ENCODE measurements at regions not wholly inside any gene's neighbourhood (a gene's known extent, or its start where the extent isn't known, plus 50 kb on each side); places are given as distances from the start of the nearest gene placed in this dataset.

DNA sequence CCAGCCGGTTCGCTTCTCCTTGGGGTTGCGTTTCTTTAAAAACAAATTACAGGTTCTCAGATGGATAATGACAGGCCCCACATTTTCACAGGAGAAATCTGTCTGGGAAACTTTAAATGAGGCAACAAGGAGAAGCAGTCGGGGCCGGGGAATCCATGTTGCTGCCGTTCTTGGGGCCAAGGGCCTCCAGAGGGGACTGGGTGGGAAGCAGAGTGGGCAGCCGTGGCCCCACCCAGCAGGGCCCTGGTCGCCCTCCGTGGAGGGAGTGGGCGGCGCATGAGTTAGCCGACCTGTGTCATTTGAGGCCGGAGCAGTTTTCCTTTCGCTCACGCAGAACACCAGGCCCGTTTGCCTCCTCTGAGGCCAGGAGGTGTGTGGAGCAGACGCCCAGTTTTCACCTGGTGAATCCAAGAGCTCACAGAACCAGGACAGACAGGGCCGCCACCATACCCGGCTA is 207.7 kb upstream of the CIBAR2 start:
- DNase-seq (ENCODE audit: insufficient read length, low spot score) (no peak), FAIRE-seq (no peak)

DNA sequence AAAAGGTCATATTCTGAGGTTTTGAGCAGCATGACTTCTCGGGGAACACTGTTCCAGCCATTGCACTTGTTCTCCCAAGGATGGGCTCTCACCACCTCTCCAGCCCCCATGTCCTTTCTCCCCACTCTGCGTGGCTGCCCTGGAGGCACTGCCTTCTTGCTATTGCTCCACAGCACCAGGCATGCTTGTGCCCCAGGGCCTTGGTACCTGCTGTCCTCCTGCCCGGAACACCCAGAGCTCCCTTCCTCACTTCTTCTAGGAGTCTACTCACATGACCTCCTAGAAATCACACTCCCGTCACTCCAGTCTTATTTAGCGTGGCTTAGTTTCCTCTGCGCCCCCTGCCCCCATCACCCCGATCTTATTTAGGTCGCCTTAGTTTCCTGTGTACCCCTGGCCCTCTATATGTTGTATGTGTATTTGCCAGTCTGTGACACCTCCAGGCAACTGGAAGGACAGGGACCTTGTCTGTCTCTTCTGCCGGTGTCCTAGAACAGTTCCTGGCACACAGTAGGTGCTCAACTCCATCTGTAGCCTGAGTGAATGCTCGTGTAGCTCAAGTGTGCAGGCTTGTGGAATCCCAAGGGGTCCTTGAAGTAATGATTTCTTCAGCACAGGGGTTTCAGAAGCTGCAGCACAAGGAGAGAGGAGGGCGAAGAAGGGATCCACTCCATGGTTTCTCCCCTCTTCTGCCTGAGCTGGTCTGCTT is 208.6 kb upstream of the CIBAR2 start:
- FAIRE-seq (no peak), DNase-seq (ENCODE audit: insufficient read length, low spot score) (no peak)

DNA sequence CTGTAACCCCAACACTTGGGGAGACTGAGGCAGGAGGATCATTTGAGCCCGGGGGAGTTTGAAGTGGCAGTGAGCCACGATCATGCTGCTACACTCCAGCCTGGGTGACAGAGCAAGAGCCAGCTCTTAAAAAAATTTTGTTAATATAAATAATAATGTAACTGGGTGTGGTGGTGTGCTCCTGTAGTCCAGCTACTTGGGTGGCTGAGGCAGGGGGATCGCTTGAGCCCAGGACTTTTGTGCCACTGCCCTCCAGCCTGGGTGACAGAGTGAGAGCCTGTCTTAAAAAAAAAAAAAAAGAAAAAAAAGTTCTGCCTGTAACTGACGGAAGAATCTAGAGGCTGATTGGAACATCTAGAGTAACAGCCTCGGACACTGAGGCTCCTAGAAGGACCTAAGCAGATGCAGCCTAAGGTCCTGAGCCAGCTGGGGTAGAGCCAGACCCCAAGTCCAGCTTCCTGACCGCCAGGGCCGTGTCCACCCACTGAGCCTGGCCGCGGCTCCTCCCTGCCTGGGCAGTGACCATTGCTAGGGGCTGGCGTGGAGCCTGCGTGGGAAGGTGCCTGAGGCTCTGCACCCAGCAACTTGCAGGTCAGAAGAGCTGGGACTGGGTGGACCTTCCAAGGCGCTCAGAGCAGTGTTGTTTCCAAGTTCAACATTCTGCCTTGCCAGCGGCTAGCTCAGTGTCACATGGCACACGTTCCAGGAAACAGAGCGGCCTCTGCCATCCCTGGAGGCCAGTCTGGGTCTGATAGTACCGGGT is 209.4 kb upstream of the CIBAR2 start:
- no peak for DNase-seq (ENCODE audit: insufficient read length, low spot score)
- no peak for FAIRE-seq

DNA sequence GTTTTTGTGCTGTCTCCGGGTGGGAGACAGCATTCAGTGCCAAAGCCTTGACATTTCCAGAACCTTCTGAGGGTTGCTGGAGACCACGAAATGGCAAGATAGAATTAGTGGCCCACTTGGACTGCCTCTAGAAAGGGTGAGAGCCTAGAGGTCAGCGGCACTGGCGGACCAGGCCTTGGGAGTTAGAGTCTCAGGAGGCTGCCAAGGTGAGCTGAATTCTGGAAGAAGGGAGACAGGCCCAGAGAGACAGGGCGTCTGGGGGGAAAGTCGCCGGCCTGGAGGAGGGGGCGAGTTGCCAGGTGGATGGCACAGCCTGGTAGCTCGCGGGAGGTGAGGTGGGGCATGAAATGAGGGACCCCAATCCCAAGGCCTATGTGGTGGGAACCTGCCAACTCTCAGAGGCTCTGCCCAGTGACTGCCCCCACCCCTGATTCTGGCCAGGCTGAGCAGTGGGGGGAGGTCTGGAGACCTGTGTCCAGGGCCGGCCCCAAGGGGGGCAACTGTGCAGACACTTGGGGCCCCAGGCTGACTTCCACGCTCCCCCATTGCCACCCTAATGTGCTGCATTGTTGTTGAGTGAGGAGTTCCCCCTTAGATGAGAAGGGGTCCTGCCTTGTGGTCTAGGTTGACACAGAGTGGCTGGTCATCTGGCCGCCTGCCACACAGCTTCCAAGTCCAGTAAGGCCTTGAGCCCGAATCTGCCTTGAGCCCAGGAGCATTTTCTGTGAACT is 211.1 kb upstream of the CIBAR2 start:
- no peak for DNase-seq (ENCODE audit: insufficient read length, low spot score)
- FAIRE-seq, result peak; percentile 60

DNA sequence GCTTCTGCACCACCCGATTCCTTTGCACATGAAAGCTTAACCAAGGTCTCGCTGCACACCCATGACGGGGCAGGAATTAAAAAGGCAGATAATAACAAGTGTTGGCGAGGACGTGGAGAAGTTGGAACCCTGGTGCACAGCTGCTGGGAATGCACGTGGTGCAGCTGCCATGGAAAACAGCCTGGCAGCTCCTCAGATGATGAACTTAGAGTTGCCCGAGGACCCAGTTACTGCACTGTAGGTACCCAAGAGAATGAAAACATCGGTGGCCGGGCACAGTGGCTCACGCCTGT is 211.6 kb upstream of the CIBAR2 start:
- DNase-seq (ENCODE audit: insufficient read length, low spot score), result no peak
- FAIRE-seq, result no peak

DNA sequence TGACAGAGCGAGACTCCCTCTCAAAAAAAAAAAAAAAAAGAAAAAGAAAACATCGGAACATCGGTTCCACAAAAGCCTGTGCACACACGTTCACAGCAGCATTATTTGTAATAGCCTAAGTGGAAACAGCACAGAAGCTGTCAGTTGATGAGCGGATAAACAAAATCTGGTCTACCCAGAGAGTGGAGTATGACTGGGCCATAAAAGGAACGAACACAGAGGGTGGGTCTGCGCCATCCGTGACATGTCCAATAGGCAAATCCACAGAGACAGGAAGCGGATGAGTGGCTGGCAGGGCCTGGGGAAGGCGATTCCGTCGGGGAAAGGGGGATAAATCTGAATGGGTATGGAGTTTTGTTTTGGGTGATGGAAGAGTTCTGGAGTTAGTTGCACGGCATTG is 212.2 kb upstream of the CIBAR2 start:
- FAIRE-seq (no peak), DNase-seq (ENCODE audit: insufficient read length, low spot score) (no peak)

DNA sequence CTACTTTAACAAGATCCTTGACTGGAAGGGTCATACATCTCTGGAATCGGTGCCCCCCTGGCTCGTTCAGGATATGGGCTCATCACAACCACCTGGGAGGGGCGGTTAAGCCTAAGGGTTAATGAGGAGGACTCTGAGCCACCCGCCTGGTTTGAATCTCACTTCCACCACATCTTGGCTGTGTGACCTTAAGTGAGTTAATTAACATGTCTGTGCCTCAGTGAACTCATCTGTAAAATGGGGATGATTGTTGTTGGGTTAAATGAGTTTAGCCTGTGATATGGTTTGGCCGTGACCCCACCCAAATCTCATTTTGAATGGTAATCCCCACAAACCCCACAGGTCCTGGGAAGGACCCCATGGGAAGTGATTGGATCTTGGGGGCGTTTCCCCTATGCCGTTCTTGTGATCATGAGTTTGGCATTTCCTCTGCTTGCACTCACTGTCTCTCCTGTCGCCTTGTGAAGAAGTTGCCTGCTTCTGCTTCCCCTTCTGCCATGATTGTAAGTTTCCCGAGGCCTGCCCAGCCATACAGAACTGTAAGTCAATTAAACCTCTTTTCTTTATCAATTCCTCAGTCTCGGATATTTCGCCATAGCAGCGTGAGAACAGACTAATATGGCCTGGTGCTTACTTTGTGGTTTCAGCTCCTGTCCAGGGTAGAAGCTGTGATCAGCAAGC is 214.0 kb upstream of the CIBAR2 start:
- DNase-seq (ENCODE audit: insufficient read length, low spot score), result no peak

DNA sequence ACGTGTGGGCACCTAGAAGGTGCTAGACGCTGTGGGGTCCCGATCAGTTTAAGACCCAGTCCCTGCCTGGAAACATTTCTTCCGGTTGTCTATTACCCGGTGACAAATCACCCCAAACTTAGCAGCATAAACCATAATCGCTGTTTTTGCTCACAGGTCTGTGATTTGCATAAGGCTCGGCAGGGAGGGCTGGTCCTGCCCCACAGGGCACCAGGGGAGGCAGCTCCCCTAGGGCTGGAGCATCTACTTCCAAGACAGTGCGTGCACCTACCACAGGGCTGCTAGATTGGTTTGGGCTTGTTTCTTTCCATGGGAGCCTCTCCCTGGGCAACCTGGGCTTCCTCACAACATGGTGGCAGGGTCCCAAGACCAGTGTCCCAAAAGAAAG is 214.5 kb upstream of the CIBAR2 start:
- DNase-seq (ENCODE audit: insufficient read length, low spot score) (no peak), FAIRE-seq (no peak)

More for the DNA sequence above, 214.0 kb upstream of the CIBAR2 start:
- FAIRE-seq, result peak; percentile 52

DNA sequence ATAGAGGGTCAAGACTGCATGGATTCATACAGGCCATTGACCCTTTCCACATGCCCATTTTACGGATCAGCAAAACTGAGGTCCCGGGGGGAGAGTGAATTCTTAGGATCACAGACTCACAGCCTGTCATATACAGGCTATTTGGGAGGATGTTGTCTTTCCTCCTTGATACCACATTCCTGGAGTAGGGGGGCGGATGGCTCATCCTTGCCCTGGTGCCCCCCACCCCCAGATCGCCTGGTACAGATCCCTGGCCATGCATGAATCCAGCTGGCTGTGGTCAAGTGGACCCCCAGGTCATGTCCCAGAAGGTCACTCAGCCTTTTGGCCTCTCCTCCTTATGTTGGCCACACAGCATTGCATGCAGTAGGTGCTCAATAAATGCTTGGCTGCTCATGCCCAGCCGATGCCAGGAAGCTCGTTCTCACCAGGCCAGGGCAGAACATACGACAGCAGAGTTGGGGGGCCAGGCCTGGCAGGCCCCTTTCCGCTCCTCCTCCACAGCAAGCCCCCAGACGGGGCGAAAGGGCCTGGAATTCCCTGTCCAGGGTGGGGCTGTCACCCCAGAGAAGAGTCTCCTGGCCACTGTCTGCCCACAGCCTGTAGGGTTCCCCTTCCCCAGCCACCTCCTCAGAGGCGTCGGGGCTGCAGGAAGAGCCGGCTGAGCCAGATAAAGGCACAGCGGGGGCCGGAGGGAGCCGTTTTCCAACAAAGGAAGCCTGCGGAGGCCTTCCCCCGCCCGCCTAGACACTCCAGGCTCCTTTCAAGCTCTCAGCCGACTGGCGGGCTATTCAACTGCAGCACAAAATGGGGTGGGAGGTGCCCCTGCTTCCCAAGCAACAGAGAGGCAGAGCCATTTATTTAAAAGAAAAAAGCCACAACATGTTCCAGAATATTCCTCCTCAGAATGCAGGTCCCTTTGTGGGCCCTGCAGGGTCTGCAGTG is 215.7 kb upstream of the CIBAR2 start:
- DNase-seq (ENCODE audit: insufficient read length, low spot score), result no peak
- FAIRE-seq, result peak; percentile 36

DNA sequence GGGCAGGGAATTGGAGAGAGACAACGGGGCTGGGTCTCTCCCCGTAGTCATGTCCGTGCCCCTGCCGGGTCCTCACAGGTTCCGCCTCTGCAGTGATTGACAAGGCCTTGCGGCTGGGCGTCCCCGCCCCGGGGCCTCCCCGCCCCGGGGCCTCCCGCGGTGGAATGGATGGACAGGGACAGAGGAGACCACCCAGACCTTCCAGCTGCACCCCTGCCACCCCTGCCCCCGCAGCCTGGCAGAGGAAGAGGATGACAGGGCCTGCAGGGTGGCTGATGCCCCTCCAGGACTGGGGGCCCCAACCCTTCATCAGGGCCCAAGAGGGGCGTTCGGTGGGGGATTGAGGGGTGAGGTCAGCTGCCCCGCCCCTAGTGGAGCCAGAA is 216.4 kb upstream of the CIBAR2 start:
- DNase-seq (ENCODE audit: insufficient read length, low spot score), result no peak
- FAIRE-seq, result no peak

DNA sequence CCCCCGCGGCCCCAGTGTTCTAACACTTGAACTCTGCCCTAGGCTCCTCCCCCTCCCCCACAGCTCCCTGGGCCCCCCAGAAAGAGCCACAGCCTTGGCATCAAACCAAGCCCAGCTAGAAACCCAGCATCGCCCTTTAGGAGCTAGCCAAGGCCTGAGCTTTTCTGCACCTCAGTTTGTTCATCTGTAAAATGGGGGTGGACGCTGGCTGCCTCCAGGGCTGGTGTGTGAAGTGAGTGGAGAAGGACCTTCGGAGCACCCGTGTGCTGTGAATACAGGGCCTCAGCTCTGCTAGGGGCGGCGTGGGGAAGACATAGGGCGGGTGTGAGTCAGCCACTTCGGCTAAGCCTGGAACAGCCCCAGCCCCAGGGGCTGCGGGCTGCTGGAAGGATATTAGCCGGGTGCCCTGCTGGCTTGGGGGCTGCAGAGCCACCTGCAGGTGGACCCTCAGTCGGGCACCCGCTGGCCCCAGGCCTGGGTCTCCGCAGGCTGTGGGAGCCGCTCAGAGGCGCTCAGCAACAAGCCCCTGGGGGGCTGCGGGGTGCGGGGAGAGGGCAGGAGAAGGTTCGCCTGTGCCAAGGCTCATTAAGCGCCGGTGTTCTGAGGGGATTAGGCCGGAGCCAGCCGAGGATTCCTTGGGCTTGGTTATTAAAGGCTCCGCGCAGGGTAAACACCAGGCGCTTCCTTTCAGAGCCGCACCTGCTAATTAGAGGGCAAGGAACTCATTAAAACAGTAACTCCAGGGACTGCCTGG is 217.0 kb upstream of the CIBAR2 start:
- FAIRE-seq (peak; percentile 9), DNase-seq (ENCODE audit: insufficient read length, low spot score) (no peak)

DNA sequence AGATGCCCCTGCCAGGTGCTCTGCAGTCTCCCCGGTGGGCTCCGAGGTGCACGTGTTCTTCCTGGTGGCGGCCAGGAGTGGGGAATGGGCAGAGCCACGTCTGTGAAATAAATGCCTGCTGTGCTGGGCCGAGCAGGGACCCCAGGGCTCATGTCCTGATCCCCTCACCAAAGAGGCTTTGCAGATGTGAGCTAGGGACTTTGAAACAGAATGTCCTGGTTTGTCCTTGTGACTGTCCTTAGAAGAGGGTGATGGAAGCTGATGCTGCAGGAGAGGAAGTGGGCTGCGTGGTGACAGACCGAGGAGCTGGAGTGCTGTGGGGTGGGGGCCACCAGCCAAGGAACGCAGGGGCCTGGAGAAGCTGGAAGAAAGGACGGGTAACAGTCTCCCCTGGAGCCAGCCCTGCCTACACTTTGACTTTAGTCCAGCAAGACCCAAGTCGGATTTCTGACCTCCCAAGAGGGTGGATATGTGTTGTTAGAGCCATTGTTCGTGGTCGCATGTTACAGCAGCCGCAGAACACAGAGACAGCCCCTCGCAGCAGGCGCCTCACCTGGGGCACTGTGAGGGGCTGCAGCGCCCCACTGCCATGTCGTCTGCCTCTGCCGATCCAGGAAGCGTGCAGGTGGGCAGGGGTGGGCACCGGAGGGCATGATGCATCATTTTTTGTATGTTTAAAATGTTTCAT is 217.9 kb upstream of the CIBAR2 start:
- FAIRE-seq, result peak; percentile 26
- no peak for DNase-seq (ENCODE audit: insufficient read length, low spot score)

DNA sequence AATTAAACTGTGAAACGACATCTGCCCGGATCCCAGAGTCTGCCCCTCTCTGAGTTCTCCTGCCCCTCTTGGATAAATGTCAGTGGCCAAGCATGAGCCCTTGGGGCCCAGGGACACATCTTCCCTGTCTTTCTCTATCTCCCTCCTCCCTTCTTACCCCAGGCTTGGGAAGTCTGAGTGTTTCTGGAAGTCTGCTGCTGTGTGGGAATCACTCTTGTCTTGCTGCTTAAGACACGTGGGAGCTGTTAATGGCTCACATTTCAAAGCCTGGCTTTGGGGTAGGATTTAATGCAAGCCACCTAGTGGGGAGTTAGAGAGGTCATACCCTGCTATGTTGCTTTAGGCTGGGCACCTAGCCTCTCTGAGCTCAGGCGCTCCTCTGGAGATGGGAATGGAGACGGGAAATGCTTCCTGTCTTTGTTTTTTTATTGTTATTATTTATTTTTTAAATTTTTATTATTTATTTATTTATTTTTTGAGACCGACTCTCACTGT is 218.5 kb upstream of the CIBAR2 start:
- FAIRE-seq (no peak), DNase-seq (ENCODE audit: insufficient read length, low spot score) (peak; percentile 81)

DNA sequence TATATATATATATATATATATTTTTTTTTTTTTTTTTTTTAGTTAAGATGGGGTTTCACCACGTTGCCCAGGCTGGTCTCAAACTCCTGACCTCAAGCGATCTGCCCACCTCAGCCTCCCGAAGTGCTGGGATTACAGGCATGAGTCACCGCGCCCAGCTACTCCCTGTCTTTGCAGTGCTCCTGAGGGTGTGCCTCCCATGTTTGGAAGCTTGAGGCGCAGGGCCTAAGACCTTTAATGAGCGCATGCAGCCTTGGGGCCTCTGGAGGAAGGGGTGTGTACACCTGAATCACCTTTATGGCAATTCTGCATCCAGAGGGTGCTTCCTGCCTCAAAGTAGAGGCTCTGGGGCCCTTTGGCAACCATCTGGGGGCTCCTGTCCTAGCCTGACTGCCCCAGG is 219.4 kb upstream of the CIBAR2 start:
- no peak for DNase-seq (ENCODE audit: insufficient read length, low spot score)
- FAIRE-seq, result no peak

DNA sequence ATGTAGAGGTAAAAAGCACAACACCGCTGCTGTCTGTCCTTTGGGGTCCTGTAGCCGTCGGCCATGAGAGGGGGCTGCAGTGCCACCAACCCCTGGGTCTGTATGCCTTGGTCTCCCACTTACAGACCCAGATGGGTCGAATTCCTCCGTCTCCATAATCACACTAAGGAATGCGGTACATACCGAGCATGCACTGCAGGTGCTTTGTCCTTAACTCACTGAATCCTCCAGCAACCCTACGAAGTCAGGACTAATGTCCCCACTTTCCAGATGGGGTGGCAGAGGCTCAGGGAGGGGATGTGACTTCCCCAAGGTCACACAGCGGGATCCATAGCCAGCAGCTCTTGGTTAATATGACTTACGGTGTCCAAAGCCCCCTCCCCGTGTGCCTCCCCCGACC is 219.9 kb upstream of the CIBAR2 start:
- no peak for FAIRE-seq
- no peak for DNase-seq (ENCODE audit: insufficient read length, low spot score)

DNA sequence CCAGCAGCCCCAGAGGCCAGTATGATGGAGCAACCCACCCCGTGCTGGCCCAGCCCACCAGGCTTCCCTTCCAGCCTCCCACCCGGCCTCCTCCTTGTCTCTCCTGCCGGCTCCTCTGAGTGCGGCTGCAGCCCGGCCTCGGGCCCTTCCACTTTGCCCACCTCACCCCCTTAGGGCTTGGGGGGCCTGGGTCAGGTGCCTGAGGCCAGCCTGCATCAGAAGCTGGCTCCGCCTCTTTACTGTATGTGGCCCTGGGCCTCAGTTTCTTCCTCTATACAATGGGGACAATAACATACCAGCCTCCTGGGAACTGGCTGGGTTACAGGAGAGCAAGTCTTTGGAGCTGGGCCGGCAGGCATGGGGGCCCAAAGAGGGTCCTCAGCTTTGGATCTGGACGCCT is 221.1 kb upstream of the CIBAR2 start:
- no peak for DNase-seq (ENCODE audit: insufficient read length, low spot score)
- no peak for FAIRE-seq

DNA sequence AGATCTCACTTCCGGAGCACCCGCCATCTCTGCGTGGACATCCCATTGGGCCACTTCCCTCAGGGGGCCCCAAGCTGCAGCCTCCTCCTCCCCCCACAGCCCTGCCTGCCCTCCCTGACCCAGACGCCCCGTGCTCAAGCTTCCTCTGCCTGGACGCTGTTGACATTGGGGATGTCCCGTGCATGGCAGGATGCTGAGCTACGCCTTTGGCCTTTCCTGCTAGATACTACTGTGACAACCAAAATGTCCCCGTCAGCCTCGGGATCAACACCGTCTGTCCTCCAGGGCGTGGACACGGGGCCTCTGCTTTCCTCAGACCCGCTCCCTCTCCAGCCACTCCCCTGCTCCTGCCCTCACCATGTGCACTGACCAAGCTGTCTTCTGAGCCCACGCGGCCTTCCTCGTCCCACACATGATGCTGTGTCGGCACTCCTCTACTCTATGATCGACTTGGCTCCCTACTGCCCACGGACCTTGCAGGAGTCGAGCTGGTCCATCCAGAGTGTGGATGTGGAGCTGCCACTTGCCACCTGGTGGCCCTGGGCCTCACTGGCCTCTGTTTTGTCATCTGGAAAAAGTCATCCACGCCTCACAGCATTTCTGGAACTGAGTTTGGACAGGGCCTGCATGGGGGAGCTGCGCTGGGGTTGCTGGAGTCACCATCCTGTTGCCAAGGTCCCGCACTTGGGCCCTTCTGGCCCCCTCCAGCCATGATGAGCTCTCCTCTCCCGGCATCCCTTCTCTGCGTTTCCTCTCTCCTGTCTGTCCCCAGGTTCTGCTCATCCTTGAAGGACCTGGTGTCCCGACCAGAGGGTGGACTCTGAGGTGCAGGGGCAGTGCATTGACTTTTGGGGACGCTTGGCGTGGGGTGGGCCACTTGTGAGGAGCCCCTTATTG is 221.7 kb upstream of the CIBAR2 start:
- no peak for DNase-seq (ENCODE audit: insufficient read length, low spot score)
- peak; percentile 9 for FAIRE-seq

Measured in HTR-8/SVneo (cell line).